Esophagus squamous epithelium (tissue), 4 donors: ENCODE measurements at regions not wholly inside any gene's neighbourhood (a gene's known extent, or its start where the extent isn't known, plus 50 kb on each side); places are given as distances from the start of the nearest gene placed in this dataset.

Experiments used
- POLR2A ChIP-seq, 4 donors: fragments of 450-650 bp; IDR thresholded peaks; one replicate each; pipeline ENCODE4 v1.6.1; 2017; ENCODE audit warnings: antibody characterized with exemption in 4 of 4, mild to moderate bottlenecking in 4 of 4, moderate library complexity in 3 of 4
- TF ChIP-seq, protein P1 (sequence below), 6 experiments: fragments of 450-650 bp in 4 of 6; fragments of 200-600 bp in 2 of 6; sonication (generic) in 2 of 6; IDR thresholded peaks; one replicate each; pipeline ENCODE4 v1.5.1; 2016 to 2019; ENCODE audit warnings: antibody characterized with exemption in 6 of 6, mild to moderate bottlenecking in 4 of 6, moderate library complexity in 4 of 6

DNA sequence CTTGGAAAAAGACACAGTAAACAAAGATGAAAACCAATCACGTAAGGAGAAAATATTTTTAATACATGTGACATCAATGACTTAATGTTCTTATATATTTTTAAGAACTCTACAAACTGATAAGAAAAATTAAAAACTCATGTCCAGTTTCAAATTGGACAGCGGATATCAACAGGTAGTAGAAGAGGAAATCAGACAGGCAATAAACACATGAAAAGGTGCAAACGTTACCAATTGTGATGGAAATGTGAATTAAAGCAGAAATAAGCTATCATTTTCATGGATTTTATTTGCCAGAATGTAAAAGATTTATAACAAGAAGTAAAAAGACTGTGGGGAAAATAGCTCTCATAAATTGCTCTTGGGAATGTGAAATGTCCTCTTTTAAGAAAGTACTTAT, 382.3 kb downstream of the DLEU7 start:
- TF ChIP-seq, protein P1, sequence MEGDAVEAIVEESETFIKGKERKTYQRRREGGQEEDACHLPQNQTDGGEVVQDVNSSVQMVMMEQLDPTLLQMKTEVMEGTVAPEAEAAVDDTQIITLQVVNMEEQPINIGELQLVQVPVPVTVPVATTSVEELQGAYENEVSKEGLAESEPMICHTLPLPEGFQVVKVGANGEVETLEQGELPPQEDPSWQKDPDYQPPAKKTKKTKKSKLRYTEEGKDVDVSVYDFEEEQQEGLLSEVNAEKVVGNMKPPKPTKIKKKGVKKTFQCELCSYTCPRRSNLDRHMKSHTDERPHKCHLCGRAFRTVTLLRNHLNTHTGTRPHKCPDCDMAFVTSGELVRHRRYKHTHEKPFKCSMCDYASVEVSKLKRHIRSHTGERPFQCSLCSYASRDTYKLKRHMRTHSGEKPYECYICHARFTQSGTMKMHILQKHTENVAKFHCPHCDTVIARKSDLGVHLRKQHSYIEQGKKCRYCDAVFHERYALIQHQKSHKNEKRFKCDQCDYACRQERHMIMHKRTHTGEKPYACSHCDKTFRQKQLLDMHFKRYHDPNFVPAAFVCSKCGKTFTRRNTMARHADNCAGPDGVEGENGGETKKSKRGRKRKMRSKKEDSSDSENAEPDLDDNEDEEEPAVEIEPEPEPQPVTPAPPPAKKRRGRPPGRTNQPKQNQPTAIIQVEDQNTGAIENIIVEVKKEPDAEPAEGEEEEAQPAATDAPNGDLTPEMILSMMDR (IDR thresholded peaks at IDR 0.05): no peak
- TF ChIP-seq POLR2A (IDR thresholded peaks at IDR 0.05): no peak
